Neutrophil (primary cell): ENCODE measurements at regions not wholly inside any gene's neighbourhood (a gene's known extent, or its start where the extent isn't known, plus 50 kb on each side); places are given as distances from the start of the nearest gene placed in this dataset.

Source experiments
- H3K27ac ChIP-seq: fragments of 200-600 bp; sonication (generic); 2 replicates; pipeline ENCODE4 v1.5.1; 2016; ENCODE audit warnings: mild to moderate bottlenecking, moderate library complexity
- H3K27me3 ChIP-seq: fragments of 200-600 bp; sonication (generic); 2 replicates; pipeline ENCODE4 v1.6.0; 2016; ENCODE audit warnings: mild to moderate bottlenecking
- H3K36me3 ChIP-seq: fragments of 200-600 bp; sonication (generic); 2 replicates; pipeline ENCODE4 v1.5.1; 2017
- H3K4me1 ChIP-seq, 2 experiments: fragments of 200-600 bp in 1 of 2; sonication (generic) in 1 of 2; 1 replicate in 1 of 2; 2 replicates in 1 of 2; pipeline versions ENCODE4 v1.5.1 to v1.6.1; 2013 to 2016; ENCODE audit warnings: low read depth in 1 of 2, low read length in 1 of 2, mild to moderate bottlenecking in 1 of 2, moderate library complexity in 1 of 2; ENCODE audit not compliant: control insufficient read depth in 1 of 2, insufficient read depth in 1 of 2
- H3K4me3 ChIP-seq, 2 experiments: fragments of 200-600 bp in 1 of 2; sonication (generic) in 1 of 2; 1 replicate in 1 of 2; 2 replicates in 1 of 2; pipeline ENCODE4 v1.5.1; 2013 to 2016; ENCODE audit warnings: low read depth in 1 of 2, low read length in 1 of 2, mild to moderate bottlenecking in 1 of 2, moderate library complexity in 1 of 2
- H3K9me3 ChIP-seq: fragments of 200-600 bp; sonication (generic); 2 replicates; pipeline ENCODE4 v1.5.1; 2016
- CTCF ChIP-seq: fragments of 200-600 bp; sonication (generic); IDR thresholded peaks from 2 replicates; pipeline ENCODE4 v1.5.1; 2016; ENCODE audit warnings: antibody characterized with exemption

GRCh38 chr10:29839826-29840515 is 205.2 kb upstream of the SVIL start:
- no peak for TF ChIP-seq CTCF
- H3K27ac ChIP-seq, result no peak overlapping the region
- H3K4me3 ChIP-seq, result no peak overlapping the region
- no peaks in the 10 kb centered on the region for H3K4me1 ChIP-seq
- H3K9me3 ChIP-seq, result no peaks in the 10 kb centered on the region
- no peaks in the 10 kb centered on the region for H3K36me3 ChIP-seq
- H3K27me3 ChIP-seq, result no peaks in the 10 kb centered on the region

DNA sequence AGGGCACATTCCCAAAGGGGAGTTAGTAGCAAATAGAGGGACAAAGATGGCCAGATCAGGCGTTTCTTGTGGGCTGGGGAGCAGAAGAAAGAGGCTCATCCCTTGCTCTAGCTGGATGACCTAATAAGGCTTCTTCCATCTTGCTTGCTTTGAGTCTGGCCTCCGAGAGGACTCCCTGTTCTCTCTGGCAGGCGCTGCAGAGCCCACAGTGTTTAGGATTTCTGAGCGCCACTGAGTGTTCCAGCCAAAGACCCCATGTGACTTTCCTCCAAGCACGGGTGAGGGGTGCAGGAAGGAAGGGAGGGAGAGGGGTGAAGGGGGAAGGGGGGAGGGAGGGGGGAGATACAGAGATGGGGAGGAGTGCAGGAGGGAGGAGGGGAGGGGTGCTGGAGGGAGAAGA is 203.8 kb upstream of the SVIL start:
- Histone ChIP-seq H3K36me3 (no peaks in the 10 kb centered on the region), H3K27ac (no peak overlapping the region), H3K27me3 (no peaks in the 10 kb centered on the region), H3K4me1 (no peaks in the 10 kb centered on the region), H3K9me3 (no peaks in the 10 kb centered on the region), H3K4me3 (no peak overlapping the region)
- no peak for TF ChIP-seq CTCF

DNA sequence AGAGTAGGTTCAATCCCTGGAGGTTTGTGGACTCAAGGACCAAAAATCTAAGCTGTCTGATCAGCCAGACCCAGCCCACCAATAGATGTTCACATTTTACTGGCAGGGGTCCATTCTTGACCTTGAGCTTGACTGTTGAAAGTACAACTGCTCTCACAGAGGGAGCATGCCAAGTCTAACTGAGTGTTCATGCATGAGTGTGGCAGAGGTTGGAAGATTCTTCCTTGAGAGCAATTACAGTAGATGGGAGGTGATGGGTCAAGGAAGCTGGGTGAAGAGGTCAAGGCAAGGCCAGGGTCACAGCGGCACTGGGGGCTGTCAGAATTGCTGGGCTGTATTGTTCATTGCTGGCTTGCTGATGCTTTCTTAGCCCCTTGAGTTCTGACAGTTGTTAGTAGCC is 202.8 kb upstream of the SVIL start:
- H3K27me3 ChIP-seq, result no peaks in the 10 kb centered on the region
- H3K4me3 ChIP-seq, result no peak overlapping the region
- H3K9me3 ChIP-seq, result no peaks in the 10 kb centered on the region
- TF ChIP-seq CTCF, result no peak
- no peak overlapping the region for H3K27ac ChIP-seq
- no peaks in the 10 kb centered on the region for H3K4me1 ChIP-seq
- H3K36me3 ChIP-seq, result no peaks in the 10 kb centered on the region

DNA sequence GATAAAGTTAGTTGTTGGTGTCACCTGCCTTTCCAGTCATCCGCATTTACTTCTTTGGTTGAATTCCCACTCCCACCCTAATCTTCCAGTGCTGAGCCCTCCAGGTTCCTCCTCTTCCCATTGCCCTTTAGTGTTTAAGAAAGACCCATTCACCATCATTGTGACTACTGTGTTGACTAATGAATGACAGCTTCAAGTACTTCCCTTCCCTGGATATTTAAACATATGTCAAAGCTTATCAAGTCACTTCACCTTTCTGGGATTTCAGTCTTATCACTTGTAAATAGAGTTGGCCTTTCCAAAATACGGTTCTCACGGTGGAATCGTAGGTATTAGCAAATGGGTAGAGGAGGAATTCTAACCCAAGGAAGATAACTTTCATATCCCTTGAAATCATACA is 201.6 kb upstream of the SVIL start:
- H3K4me1 ChIP-seq, result no peaks in the 10 kb centered on the region
- H3K4me3 ChIP-seq, result no peak overlapping the region
- H3K27me3 ChIP-seq, result no peaks in the 10 kb centered on the region
- no peaks in the 10 kb centered on the region for H3K36me3 ChIP-seq
- no peak overlapping the region for H3K27ac ChIP-seq
- no peak for TF ChIP-seq CTCF
- no peaks in the 10 kb centered on the region for H3K9me3 ChIP-seq

GRCh38 chr10:29835055-29835454 is 200.3 kb upstream of the SVIL start:
- H3K4me1 ChIP-seq, result no peaks in the 10 kb centered on the region
- no peak overlapping the region for H3K27ac ChIP-seq
- TF ChIP-seq CTCF, result no peak
- H3K27me3 ChIP-seq, result no peaks in the 10 kb centered on the region
- no peaks in the 10 kb centered on the region for H3K36me3 ChIP-seq
- no peaks in the 10 kb centered on the region for H3K9me3 ChIP-seq
- H3K4me3 ChIP-seq, result no peak overlapping the region
